Adrenal gland (tissue), 5 donors: ENCODE measurements at regions not wholly inside any gene's neighbourhood (a gene's known extent, or its start where the extent isn't known, plus 50 kb on each side); places are given as distances from the start of the nearest gene placed in this dataset.

ENCODE experiments used
- POLR2A ChIP-seq, 2 donors: fragments of 450-650 bp; IDR thresholded peaks; one replicate each; pipeline ENCODE4 v1.6.1; 2017; ENCODE audit warnings: antibody characterized with exemption in 2 of 2, mild to moderate bottlenecking in 2 of 2, moderate library complexity in 1 of 2
- TF ChIP-seq, protein P1 (sequence below), 6 experiments: fragments of 450-650 bp in 4 of 6; fragments of 200-600 bp in 2 of 6; sonication (generic) in 1 of 6; IDR thresholded peaks; 1 replicate in 5 of 6; 2 replicates in 1 of 6; pipeline versions ENCODE4 v1.5.1 to v1.8.0; 2016 to 2021; ENCODE audit warnings: antibody characterized with exemption in 6 of 6, mild to moderate bottlenecking in 2 of 6, moderate library complexity in 1 of 6
- donor health status: DM: no; HTN: no; CAD: no.

- TF ChIP-seq, protein P1, sequence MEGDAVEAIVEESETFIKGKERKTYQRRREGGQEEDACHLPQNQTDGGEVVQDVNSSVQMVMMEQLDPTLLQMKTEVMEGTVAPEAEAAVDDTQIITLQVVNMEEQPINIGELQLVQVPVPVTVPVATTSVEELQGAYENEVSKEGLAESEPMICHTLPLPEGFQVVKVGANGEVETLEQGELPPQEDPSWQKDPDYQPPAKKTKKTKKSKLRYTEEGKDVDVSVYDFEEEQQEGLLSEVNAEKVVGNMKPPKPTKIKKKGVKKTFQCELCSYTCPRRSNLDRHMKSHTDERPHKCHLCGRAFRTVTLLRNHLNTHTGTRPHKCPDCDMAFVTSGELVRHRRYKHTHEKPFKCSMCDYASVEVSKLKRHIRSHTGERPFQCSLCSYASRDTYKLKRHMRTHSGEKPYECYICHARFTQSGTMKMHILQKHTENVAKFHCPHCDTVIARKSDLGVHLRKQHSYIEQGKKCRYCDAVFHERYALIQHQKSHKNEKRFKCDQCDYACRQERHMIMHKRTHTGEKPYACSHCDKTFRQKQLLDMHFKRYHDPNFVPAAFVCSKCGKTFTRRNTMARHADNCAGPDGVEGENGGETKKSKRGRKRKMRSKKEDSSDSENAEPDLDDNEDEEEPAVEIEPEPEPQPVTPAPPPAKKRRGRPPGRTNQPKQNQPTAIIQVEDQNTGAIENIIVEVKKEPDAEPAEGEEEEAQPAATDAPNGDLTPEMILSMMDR (IDR thresholded peaks at IDR 0.05): no peak
- no peak for TF ChIP-seq POLR2A (IDR thresholded peaks at IDR 0.05)
These were observed 55.3 kb upstream of the CLDN24 start for GRCh38 chr4:183377491-183377890.
